GM12891 (cell line): ENCODE measurements at regions not wholly inside any gene's neighbourhood (a gene's known extent, or its start where the extent isn't known, plus 50 kb on each side); places are given as distances from the start of the nearest gene placed in this dataset.

Experiments used
- POLR2A ChIP-seq: IDR thresholded peaks from 2 replicates; pipeline ENCODE4 v1.6.1; 2011; ENCODE audit warnings: low read depth, low read length, control low read depth
- TAF1 ChIP-seq: IDR thresholded peaks from 2 replicates; pipeline ENCODE4 v1.6.1; 2011; ENCODE audit warnings: low read depth, low read length, control low read depth

DNA sequence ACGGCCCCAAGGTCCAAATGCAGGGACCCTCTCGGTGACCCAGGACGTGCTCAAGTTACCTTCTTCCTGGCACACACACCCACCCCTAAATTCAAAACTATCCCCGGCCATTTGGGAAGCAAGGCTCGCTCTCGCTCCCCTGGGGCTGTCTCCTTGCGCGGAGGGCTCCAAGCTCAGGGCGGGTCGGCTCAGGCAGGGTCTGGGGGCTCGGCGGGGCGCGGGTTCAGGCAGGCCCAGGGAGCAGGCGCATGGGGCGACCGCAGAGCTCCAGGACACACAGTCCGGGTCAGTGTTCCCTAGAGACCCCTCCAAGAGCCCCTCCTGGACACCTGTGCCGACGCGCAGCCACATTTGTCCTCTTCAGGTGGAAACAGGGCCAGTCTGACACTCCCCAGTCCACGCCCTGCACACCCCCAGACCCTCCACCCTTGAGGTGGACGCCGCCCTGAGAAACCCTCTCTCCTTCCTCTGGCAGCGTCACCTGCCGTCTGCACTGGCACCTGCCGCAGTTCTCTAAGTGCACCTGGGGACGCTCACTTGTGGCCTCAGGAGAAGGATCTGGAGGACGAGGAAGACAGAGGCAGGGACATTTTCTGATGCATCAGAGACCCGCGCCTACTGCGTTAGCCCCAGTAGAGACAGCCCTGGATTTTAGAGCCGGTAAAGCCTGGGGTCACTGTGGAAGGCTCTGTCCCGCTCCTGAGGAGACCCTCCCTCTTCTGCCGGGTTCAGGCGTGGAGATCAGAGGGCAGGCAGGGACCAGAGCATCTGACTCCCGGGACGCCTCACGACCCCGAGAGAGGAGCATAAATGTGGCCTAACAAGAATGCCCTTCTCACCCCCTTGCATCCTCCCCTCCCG is 138.8 kb downstream of the TWIST2 start:
- TF ChIP-seq TAF1: no peak
- TF ChIP-seq POLR2A: no peak
